ENCODE measurements at regions not wholly inside any gene's neighbourhood (a gene's known extent, or its start where the extent isn't known, plus 50 kb on each side); places are given as distances from the start of the nearest gene placed in this dataset.

GRCh38 chr14:97848317-97848980 is 1051.3 kb downstream of the VRK1 start:
- TF ChIP-seq CEBPB (IDR thresholded peaks at IDR 0.05) = no peak
- no peak for TF ChIP-seq YY1 (IDR thresholded peaks at IDR 0.05; ENCODE audit: low read depth)
